Ureter (tissue), 1 donor: ENCODE measurements at regions not wholly inside any gene's neighbourhood (a gene's known extent, or its start where the extent isn't known, plus 50 kb on each side); places are given as distances from the start of the nearest gene placed in this dataset.
"Not testable (repeated sequence)": the region's sequence is repeated elsewhere in the genome, so short reads cannot be mapped to it uniquely, and the experiment has no call there.

Experiments
- DNase-seq: peaks from one replicate; pipeline ENCODE4 v3.0.0-alpha.2; 2020; ENCODE audit warnings: low spot score
- donor health status: DM: yes; HTN: yes; CAD: no.

GRCh38 chr13:60924856-60925255, 490.8 kb downstream of the PCDH20 start:
- no peak for DNase-seq

DNA sequence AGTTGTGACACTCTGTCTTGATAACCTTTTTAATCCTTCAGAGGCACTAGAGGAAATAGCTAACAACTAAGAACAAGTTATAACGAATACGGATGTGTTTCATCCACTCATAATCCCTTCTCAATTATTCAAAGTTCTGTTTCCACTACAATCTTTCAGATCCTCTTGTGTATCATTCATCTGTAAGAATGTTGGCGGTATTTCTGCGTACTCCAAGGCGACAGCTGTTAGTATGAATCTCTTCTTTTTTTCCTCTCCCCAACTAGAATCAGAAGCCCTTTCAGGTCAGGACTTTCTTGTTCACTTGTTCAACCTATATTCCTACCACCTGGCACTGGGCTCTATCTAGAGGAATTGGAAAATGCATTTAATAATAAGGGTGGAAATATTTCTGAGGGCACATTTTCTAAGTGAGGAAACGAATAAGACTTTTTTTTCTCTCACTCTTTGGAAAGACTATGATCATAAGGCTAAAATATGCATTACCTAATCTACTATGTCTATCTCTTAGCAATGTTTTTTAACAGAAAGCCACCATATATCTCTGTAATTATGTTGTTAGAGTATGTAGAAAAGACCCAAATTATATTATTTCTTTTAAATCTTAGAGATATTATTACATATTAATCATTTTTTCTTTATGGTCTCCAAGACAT, 492.9 kb downstream of the PCDH20 start:
- DNase-seq: no peak

DNA sequence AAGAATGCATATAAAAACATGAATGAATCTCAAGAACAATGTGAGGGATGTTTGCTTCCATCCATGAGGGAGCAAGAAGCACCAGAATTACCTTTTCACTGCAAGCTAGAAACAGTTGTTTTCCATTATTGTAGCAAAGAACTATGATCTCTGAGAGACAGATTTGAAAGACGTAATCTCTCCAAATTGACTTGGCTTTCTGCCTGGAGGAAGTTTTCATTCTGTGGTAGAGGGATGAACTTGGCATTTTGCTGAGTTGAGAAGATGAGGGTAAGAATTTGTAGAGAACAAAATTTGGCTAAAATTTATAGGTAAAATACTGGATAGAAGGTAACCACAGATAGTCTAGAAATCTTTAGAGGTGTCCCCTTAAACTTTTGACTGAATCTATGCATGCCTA, 496.8 kb downstream of the TDRD3 start:
- DNase-seq: no peak

DNA sequence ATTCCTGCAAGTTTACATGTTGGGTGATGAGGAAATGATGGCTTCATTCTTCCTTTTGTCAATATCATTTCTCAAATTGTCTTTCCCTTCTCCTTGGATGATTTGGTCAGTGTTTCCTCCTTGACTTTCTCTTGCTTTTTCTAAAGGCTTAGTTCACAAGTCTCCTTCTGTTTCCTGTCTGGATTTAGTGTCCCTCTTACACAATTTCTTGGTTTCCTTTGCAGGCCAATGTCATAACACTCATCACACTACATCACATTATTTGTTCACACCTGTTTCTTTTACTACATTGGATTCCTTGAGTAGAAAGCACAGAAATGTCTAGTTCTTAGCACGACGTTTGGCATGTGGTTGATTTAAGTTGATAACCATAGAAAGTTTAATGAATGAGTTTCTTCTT, 490.7 kb downstream of the TDRD3 start:
- DNase-seq: no peak

- no peak for DNase-seq
These were observed 484.5 kb downstream of the TDRD3 start for GRCh38 chr13:60881507-60881906.

DNA sequence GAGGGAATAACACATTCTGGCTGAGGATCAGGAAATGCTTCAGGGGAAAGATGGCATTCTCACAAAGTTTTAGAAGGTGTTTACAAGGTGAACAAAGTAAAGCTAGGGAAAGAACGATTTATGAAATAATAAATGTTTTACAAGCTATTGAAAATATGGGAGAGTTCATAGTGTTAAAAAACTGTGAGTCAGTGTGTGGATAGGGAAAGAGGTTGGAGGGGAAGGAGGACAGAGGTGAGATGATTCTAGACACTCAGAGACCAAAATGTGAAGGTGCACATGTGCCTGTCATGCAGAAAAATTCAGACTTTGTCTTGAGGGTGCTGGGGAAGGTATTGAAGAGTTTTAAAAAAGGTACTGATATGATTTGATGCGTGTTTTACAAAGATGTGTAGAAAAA, 476.1 kb downstream of the TDRD3 start:
- DNase-seq: no peak

- no peak for DNase-seq
These were observed 473.1 kb downstream of the TDRD3 start for GRCh38 chr13:60869941-60870613.

DNA sequence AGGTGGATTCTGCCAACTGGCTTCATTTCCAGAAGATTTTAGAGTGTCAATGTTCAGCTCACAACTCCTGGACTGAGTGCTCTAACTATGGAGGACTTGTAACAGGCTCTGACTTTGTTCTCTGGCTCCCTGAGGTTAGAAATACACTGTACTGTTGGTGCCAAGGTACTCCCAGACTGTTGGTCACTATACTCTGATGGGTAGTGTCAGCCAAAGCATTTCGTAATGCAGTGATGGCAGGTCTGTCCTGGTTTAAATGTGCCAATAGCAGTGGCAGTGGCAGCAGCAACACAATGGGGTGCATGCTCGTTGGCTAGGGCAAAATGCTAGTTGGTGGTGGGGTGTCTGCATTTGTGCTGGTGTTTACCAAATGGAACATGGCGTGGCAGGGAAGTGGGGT, 472.2 kb downstream of the TDRD3 start:
- no peak for DNase-seq

DNA sequence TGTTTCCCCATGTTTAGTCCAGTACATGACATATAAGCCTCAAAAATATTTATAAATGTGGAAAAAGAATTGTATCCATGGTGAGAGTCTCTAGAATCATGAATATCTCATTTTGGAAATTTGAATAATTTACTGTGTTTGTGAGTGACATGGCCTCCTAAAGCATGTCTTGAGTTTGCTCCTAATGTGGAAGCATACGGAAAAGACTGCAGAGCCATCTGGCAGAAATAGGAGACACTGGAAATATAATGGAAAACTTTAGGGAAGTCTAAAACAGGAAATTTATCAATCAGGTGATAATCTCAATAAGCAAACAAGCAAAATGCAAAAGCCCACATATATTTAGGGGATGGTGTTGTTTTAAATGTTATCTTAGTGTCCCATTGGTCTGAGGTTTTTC, 465.0 kb downstream of the TDRD3 start:
- DNase-seq: no peak

GRCh38 chr13:60857698-60858097, 460.7 kb downstream of the TDRD3 start:
- DNase-seq: no peak

DNA sequence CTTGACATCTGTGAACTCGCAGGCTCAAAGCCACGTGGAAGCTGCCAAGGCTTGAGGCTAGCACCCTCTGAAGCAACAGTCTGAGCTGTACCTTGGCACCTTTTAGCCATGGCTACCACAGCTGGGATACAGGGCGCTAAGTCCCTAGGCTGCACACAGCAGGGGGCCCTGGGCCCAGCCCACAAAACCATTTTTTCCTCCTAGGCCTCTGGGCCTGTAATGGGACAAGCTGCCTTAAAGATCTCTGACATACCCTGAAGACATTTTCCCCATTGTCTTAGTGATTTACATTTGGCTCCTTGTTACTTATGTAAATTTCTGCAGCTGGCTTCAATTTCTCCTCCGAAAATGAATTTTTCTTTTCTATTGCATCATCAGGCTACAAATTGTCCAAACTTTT, 455.9 kb downstream of the TDRD3 start:
- no peak for DNase-seq

DNA sequence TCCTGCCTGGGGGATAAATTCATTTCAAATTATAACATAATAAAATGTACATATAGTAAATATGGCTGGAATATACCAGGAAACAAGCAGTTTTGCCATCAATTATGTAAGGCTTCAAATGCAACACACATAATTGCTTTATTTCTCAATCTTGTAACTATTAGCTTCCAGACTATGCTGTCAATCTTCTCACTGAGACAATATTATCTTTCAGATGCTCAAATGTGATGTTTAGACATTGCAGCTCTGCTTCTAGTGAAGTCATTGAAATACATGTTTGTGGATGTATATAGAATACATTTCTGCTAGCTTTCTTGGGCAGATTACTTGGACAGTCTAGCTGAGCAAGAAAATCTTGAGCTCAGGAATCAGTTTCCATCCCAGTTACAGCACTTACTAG, 454.4 kb downstream of the TDRD3 start:
- no peak for DNase-seq

GRCh38 chr13:60850526-60850925, 453.5 kb downstream of the TDRD3 start:
- no peak for DNase-seq

DNA sequence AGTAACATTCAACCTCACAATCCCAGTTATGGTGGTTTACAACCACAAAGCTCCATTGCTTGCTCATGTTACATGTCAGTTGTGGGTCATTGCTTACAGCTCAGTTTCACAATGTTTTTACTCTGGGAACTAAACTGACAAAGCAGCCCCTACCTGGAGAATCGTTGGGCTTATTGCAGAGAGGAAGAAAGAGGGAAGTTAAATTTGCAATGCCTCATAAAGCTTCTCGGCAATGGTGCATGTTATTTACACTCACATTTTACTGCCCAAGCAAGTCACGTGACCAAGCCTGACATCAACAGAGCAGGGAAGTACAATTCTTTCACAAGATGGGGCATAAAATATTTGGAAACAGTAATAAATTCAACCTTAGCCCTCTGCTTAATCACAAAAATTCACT, 441.6 kb downstream of the TDRD3 start:
- DNase-seq: no peak

DNA sequence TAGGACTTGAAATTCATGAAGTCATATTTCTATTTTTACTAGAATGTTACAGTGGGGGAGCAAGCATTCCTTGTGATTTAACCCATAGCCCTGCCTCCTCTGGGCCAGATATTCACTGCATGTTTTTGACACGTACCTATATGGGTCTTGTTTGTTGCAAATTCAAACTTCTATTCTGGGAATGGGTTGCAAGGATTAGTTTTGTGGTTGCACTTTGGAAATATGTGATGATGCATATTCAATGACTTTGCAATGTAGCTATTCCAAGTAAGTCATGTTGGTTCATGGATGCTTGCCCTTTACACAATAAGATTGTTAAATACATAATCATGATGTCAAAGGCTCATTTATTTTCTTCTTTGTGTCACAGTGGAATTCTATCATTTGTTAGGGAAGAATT, 440.8 kb downstream of the TDRD3 start:
- DNase-seq: no peak

GRCh38 chr13:60836821-60837220, 439.8 kb downstream of the TDRD3 start:
- no peak for DNase-seq

GRCh38 chr13:60811581-60811980, 414.6 kb downstream of the TDRD3 start:
- no peak for DNase-seq

- DNase-seq: not testable (repeated sequence)
These were observed 408.6 kb downstream of the TDRD3 start for GRCh38 chr13:60805640-60806039.

DNA sequence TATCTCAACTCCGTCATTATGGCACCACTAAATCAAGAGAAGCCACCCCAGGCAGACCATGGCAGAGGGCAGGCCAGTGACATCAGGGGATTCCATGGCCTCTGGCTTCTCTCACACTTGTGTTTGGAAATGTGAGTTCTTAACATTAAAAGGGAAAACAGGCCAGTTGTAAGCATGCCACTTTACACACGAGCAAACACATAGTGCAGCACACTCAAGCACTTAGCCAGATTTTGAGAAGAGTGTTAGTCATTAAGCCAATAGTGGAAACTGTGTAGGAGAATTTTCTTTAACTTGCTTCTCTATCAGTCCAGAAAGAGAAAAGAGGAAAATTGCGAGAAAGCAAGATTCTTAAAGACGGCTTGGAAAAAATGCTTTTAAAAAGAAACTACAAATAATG, 401.5 kb downstream of the TDRD3 start:
- no peak for DNase-seq

- no peak for DNase-seq
These were observed 400.1 kb downstream of the TDRD3 start for GRCh38 chr13:60797112-60797511.

GRCh38 chr13:60794751-60795150, 397.7 kb downstream of the TDRD3 start:
- no peak for DNase-seq

DNA sequence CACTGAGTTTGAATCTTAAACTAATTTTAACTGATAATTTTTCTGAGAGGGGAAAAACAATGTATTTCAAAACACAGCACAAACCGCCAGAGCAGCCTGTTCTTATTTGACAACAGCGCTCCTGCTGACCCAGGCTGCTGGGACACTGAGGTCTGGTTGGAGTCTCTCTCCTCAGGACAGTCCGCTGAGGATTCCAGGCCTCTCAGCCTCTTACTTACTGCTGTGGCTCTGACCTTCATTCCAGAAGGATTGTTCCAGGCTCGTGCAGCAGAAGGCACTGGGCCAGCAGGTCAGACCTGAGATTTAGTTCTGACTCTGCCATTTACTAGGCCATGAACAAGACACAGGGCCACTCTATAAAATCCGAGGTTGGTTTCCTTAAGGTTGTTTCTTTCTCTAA, 393.6 kb downstream of the TDRD3 start:
- no peak for DNase-seq

DNA sequence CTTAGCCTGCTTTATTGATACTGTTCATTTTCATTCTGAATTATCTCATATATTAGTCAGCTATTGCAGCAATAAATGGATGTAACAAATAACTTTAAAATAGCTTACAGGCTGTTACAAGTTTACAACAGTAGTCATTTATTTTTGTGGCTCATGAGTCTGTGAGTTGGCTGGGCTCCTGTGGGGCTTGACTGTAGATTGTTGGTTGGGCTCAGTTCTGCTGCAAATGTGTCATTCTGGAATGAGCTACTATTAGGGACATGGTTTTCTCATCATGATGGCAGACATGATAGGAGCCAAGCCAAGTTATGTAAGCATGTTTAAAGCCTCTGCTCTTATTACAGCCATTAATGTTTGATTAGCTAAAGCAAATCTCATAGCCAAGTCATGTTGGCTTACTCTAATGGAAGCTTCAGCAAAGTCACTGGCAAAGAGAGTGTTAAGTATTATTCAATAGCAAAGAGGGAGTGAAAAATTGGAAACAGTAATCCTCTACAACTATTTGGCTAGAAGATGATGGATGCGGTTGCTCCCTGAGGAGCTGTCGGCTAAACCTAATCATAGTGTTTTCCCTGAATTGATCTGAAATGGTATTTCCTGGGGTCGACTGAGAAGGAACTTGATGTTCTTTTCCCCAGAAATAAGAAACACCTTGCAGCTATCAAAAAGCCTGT, 391.3 kb downstream of the TDRD3 start:
- no peak for DNase-seq
